NT2/D1 (cell line): ENCODE measurements at regions not wholly inside any gene's neighbourhood (a gene's known extent, or its start where the extent isn't known, plus 50 kb on each side); places are given as distances from the start of the nearest gene placed in this dataset.

Experiments
- DNase-seq: peaks from one replicate; pipeline ENCODE4 v3.0.0-alpha.2; 2011; ENCODE audit warnings: low read depth, low spot score
- H3K27me3 ChIP-seq: 2 replicates; pipeline ENCODE4 v1.6.0; 2011; ENCODE audit warnings: mild to moderate bottlenecking; ENCODE audit not compliant: insufficient read length, insufficient read depth
- H3K36me3 ChIP-seq: 2 replicates; pipeline ENCODE4 v1.6.1; 2011; ENCODE audit warnings: mild to moderate bottlenecking, low read length, mixed read lengths; ENCODE audit not compliant: insufficient read depth, insufficient read length
- H3K4me1 ChIP-seq: 2 replicates; pipeline ENCODE4 v1.5.1; 2011; ENCODE audit not compliant: insufficient read depth, insufficient read length
- H3K4me3 ChIP-seq: 2 replicates; pipeline ENCODE4 v1.5.1; 2011; ENCODE audit warnings: low read depth; ENCODE audit not compliant: insufficient read length
- H3K9ac ChIP-seq: 2 replicates; pipeline ENCODE4 v1.6.0; 2011; ENCODE audit warnings: low read depth; ENCODE audit not compliant: insufficient read length
- H3K9me3 ChIP-seq: 2 replicates; pipeline ENCODE4 v1.5.1; 2011; ENCODE audit warnings: mild to moderate bottlenecking, low read length; ENCODE audit not compliant: insufficient read depth
- SUZ12 ChIP-seq: IDR thresholded peaks from 2 replicates; pipeline ENCODE4 v1.6.1; 2011; ENCODE audit not compliant: insufficient read length, insufficient read depth; ENCODE audit errors: extremely low read depth
- YY1 ChIP-seq: IDR thresholded peaks from 2 replicates; pipeline ENCODE4 v1.6.1; 2011; ENCODE audit not compliant: insufficient read length, insufficient read depth
- ZNF274 ChIP-seq: IDR thresholded peaks from 2 replicates; pipeline ENCODE4 v1.6.1; 2011; ENCODE audit warnings: mild to moderate bottlenecking, low read depth, low read length

GRCh38 chr20:60200305-60200918 is 242.2 kb downstream of the CDH26 start:
- H3K27me3 ChIP-seq = no peaks in the 10 kb centered on the region
- 0 out of 2 replicates have a peak, but pooled peaks cover 2% of the 10 kb centered on the region for H3K9me3 ChIP-seq
- DNase-seq = no peak
- H3K9ac ChIP-seq = no peak overlapping the region
- H3K36me3 ChIP-seq = no peaks in the 10 kb centered on the region
- no peak overlapping the region for H3K4me3 ChIP-seq
- H3K4me1 ChIP-seq = peaks cover 9% of the 10 kb centered on the region
- TF ChIP-seq ZNF274 (no peak), SUZ12 (no peak), YY1 (no peak)

DNA sequence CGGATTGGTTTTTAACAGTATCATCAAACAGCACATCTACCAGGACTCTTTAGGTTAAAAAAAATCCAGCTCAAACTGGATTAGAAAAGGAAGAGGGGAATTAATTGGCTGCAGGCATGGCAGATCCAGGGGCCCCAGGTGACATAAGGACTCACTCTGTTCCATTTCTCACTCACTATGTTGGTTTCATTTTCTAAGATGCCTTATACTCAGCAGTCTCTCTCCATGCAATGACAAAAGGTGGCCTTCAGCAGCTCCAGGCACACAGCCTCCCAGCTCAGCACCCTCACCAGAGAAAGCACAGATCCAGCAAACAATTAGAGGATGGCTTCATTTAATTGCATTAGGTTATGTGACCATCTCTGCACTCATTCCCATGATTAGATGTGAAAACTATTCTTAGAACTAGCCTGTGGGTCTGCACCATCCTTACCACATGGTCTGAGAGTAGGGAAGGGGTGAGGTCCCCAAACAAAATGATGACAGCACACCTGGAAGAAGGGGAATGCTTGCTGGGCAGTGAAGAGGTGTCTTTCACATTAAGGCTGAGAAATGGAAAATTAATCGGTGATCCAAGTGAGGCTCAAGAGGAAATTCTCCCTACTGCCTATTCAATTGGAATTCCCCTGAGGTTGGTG is 243.1 kb downstream of the CDH26 start:
- TF ChIP-seq SUZ12 = no peak
- no peak for TF ChIP-seq YY1
- no peak for TF ChIP-seq ZNF274
- no peak overlapping the region for H3K9ac ChIP-seq
- H3K27me3 ChIP-seq = no peaks in the 10 kb centered on the region
- 0 out of 2 replicates have a peak, but pooled peaks cover 9% of the 10 kb centered on the region for H3K9me3 ChIP-seq
- H3K36me3 ChIP-seq = no peaks in the 10 kb centered on the region
- DNase-seq = no peak
- peaks cover 9% of the 10 kb centered on the region for H3K4me1 ChIP-seq
- H3K4me3 ChIP-seq = no peak overlapping the region

DNA sequence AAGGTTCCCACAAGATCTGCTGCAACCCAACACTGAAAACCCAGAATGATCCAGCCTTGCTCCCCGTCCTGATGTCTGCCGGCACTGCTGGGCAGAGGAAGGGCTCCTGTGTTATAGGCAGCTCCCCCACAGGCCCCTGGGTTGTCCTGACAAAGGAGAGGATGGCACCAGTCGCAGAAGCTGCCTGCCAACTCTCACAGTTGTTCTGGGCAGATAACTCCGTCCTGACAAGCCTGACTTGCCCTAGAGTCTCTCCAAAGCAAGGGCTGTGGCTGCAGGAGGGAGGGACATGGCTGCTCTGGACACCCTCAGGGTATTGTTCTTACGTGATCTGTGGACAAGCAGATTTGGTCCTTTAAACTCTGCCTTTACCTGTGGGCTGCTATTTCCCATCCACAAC is 243.8 kb downstream of the CDH26 start:
- TF ChIP-seq SUZ12 (no peak), YY1 (no peak), ZNF274 (no peak)
- Histone ChIP-seq H3K9ac (no peak overlapping the region), H3K4me1 (peaks cover 9% of the 10 kb centered on the region), H3K9me3 (0 out of 2 replicates have a peak, but pooled peaks cover 9% of the 10 kb centered on the region), H3K27me3 (no peaks in the 10 kb centered on the region), H3K4me3 (no peak overlapping the region), H3K36me3 (no peaks in the 10 kb centered on the region)
- no peak for DNase-seq

GRCh38 chr20:60203451-60203850 is 245.2 kb downstream of the CDH26 start:
- peaks cover 11% of the 10 kb centered on the region for H3K4me1 ChIP-seq
- no peak overlapping the region for H3K9ac ChIP-seq
- no peaks in the 10 kb centered on the region for H3K27me3 ChIP-seq
- H3K4me3 ChIP-seq = no peak overlapping the region
- TF ChIP-seq SUZ12 (no peak), ZNF274 (no peak), YY1 (no peak)
- DNase-seq = no peak
- H3K9me3 ChIP-seq = 0 out of 2 replicates have a peak, but pooled peaks cover 9% of the 10 kb centered on the region
- no peaks in the 10 kb centered on the region for H3K36me3 ChIP-seq

- Histone ChIP-seq H3K4me1 (peaks cover 11% of the 10 kb centered on the region), H3K27me3 (peaks cover 3% of the 10 kb centered on the region), H3K9me3 (0 out of 2 replicates have a peak, but pooled peaks cover 9% of the 10 kb centered on the region), H3K36me3 (no peaks in the 10 kb centered on the region), H3K4me3 (no peak overlapping the region), H3K9ac (no peak overlapping the region)
- TF ChIP-seq YY1 = no peak
- TF ChIP-seq ZNF274 = no peak
- TF ChIP-seq SUZ12 = no peak
- no peak for DNase-seq
These were observed 246.4 kb downstream of the CDH26 start for GRCh38 chr20:60204601-60205000.

GRCh38 chr20:60206259-60206658 is 248.0 kb downstream of the CDH26 start:
- 0 out of 2 replicates have a peak, but pooled peaks cover 9% of the 10 kb centered on the region for H3K9me3 ChIP-seq
- DNase-seq = peak; percentile 66
- no peak overlapping the region for H3K4me3 ChIP-seq
- no peak for TF ChIP-seq YY1
- TF ChIP-seq SUZ12 = no peak
- no peak for TF ChIP-seq ZNF274
- H3K36me3 ChIP-seq = no peaks in the 10 kb centered on the region
- no peak overlapping the region for H3K9ac ChIP-seq
- H3K27me3 ChIP-seq = peaks cover 5% of the 10 kb centered on the region
- H3K4me1 ChIP-seq = peaks cover 8% of the 10 kb centered on the region

- no peak for TF ChIP-seq ZNF274
- no peak for TF ChIP-seq SUZ12
- no peak for TF ChIP-seq YY1
- no peak for DNase-seq
- Histone ChIP-seq H3K27me3 (peaks cover 16% of the 10 kb centered on the region), H3K9ac (no peak overlapping the region), H3K36me3 (no peaks in the 10 kb centered on the region), H3K4me3 (no peak overlapping the region), H3K4me1 (peaks cover 9% of the 10 kb centered on the region), H3K9me3 (0 out of 2 replicates have a peak, but pooled peaks cover 9% of the 10 kb centered on the region)
These were observed 250.8 kb downstream of the CDH26 start for GRCh38 chr20:60209048-60209447.
